DMS153 (cell line): ENCODE measurements at regions not wholly inside any gene's neighbourhood (a gene's known extent, or its start where the extent isn't known, plus 50 kb on each side); places are given as distances from the start of the nearest gene placed in this dataset.

Experiments
- DNase-seq: peaks from one replicate; lab custom pipeline; 2025; lab: John Stamatoyannopoulos, UW

DNA sequence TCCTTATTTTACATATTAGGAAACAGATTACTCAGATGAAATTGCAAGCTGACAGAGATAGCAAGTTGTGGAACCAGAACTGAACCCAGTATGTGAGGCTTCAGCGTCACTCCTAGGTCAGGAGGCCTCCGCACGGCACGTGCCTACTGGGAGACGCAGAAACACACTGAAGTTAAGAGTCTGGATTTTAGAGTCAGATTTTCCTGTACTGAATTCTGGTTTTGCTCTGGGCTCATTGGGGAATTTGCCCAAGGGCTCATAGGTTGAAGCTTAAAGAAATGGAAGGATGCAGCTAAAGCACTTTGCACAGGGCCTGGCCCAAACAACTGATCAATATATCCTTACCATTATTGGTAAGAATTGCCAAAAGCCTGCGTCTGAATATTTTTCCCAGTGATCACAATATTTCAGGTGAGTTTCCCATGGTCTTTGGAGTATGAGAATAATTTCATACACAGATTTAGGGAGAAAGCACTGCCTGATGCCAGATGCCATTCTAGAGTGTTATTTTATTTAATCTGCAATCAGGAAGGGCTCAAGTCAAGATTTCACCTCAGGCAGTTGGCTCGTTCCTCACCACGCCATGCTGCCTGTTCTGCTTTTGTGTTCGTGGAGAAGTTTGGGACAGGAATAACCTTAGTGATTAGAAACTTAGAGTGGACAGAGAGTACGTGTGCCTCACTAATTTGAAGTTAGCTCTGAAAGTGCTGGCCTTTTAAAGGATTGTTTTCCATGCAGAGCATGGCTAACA is 331.9 kb downstream of the MYCN start:
- no peak for DNase-seq

DNA sequence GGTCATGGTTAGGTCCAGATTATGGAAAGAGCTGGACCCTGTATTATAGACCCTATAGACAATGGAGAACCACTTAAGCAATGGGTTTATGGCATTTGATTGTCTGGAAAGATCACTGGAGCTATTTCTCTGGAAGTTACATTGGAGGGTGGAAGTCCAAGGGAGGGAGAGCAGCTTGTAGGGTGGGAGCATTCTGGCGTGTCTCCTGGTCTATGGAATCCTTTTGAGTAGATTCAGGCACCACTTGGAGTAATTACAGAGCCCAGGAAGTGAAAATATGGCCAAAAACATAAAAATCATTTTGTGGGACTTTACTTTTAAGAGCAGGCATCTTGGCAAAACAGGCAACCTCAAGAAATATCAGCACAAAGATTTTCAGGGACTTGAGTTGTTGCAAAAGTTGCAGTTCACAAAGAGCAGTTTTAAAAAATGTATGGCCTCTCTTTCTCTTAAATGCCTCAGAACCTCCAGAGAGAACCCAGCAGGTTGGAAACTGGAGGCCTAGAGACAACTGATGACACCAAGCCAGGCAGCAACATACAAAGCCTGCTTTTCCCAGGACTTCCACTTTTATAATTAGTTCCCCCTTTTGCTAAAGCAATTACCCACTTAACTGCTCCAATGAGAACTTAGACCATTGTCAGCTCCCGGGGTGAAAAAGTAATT is 331.0 kb downstream of the MYCN start:
- no peak for DNase-seq

DNA sequence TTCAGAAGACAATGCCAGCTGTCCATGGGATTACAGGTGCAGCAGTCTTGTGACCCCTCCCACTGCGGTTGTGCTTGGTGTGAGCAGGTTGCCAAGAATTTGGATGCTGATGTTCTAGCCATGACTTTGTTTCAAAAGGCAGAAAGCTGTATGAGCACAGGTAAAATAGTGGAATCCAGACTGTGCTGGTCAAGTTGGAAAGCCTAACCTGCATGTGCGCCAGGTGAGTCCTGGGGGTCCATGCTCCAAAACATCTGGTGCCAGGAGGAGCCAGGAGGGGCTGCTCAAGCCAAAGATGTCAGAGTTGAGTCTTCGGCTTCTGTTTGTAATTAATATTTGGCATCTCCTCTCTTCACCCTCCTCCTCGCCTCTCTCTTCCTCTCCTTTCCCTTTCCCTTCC is 330.1 kb downstream of the MYCN start:
- no peak for DNase-seq

DNA sequence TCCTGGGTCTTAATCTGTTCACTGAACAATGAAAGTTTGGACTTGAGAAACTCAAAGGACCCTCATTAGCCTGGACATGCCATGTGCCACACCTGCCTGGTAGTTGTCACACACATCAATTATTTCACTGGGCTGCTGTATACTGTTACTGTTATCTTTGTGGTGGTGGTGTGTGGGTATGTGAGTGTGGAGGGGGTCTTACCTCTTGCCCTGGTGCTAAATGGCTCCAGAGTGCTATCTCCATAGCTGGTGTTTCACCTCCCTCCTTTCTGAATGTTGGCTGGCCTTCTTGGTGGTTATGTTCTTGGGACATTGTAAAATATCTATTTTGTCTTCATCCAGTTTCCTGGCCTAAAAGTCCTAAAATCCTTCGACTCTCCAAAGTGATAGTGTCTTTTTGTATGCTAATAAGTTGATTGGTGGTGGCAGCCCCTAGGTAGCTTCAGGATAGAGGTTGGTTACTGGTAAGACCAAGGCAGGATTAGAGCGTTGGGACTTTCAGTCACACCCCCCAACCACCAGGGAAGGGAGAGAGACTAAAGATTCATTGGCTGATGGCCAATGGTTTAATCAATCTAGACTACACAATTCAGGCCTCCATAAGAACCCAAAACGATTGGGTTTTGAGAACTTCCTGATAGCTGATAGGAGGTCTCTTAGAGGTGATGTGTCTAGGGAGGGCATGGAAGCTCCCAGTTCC is 328.1 kb downstream of the MYCN start:
- no peak for DNase-seq

DNA sequence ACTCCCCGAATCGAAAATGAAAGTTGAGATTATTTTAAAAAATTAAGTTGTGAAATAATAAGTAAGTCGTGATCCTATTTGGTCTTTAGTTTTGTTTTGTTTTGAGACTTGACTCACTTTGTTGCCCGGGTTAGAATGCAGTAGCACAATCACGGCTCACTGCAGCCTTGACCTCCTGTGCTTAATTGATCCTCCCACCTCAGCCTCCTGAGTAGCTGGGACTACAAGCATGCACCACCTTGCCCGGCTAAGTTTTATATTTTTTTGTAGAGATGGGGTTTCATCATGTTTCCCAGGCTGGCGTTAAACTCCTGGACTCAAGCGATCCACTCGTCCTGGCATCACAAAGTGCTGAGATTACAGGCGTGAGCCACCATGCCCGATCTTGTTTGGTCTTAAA is 326.2 kb downstream of the MYCN start:
- no peak for DNase-seq

DNA sequence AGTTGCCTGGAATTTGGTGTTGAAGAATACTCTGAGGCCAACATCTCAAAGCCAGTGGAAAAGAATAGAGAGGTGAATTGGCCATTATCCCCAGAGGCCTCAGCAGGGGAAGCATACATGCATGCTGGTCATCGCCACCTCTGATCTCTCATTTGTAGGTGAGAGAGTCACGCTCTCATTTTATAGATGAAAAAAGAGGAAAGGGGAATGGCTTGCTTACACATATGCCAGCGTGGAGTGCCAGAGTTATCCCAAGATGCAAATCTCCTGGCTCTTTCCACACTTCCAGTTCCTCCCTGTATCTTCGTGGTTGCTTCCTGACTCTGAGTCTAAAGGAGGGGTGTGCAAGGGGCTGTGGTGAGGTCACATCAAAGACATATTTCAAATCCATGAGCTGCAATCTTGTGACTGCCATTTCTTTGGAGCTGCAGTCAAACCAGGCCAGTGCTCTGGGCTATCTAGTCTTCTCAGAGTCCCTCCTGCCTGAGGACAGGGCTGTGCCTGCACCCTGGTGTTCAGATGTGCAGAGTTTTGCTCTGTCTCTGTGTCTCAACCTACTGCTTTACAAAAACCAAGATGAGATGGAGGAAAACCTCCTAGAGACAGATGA is 324.7 kb downstream of the MYCN start:
- no peak for DNase-seq

DNA sequence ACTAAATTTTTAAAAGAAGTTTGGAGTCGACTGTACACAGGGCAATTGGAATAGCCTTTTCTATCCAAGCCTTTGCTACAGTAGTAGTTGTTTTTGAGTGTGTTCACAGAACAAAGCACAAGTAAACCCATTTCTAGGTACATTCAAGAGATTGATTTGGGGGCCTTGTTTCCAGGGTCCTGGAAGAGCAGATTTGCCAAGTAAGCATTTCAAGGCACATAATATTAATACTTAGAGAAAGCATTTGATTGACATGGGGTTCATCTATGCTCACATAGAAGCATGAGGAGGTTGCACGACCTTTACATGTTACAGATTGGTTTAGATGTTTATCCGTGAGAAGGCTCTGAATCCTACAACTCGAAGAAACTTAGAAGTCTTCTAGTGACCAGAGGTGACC is 324.1 kb downstream of the MYCN start:
- DNase-seq = no peak

DNA sequence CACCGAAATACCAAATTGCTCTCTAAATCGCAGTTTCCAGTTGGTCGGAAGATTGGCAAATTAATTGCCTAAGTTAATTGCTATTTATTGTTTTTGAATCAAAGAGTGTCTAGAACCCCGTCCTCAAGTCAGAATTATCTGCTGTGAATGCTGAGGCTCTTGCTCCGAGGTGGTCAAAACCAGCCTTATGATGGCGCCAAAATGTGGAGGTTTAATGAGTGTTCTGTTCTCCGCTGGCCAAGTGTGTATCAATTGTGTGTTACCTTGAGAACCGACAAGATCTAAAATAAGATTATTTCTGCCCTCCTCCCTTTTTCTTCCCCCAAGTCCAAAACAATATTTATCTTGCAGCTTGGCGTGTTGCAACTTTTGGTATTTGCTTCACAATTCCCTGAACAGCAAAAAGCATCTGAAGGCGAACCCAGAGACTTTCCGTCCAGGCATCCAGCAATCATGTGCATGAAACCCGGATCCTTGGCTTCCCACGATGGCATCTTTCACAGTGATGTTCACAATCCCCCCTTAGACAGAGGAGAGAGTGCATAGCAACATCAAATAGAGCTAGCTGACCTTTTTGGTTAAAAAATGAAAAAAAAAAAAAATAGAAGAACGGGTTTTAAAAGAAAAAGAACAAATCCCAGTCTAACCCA is 323.0 kb downstream of the MYCN start:
- no peak for DNase-seq

DNA sequence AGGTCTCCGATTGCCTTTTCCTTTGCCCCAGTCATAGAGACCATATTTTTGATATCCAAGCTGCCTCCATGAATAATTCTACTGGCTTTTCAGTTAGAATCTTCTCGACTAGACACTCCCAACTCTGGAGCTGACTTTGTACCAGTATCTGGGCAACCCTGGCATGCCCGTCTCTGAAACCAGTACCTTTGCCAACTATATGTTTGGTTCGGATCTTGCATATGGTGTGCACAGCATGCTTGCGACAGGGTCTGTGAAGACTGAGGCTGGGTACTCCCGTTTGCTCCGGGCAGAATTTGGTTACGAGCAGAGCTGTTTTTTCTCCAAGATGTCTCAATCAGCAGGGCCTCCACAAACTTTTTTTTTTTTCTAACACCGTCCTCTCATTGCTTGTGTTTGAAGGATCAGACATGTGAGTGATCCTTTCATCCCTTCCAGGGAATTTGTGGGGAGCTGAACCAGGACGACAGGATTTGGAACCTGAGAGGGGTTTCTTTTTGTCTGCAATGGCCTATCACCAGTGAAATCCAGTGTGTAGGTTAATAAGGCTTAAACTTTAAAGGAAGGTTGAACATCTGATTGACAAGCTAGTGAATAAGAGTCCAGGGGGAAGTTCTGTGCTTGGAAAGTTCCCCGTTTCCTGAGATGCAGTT is 322.3 kb downstream of the MYCN start:
- no peak for DNase-seq

DNA sequence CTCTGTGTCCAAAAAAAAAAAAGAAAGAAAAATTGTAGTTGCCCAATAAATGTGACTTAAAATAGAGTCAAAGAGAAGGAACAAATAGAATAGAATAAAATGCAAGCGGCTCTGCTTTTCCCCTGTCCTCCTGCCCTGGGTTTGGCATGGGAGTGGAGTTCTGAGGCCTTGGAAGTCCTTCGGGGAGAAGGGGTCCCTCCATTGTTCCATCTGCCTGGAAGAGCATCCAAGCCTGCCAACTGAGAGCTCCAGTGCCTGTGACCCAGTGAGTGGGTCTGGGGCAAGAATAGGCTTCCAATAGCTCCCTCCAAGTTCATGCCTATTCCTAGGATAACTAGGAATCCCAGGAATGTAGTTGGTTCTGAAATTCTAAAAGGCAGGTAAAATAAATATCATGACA is 321.4 kb downstream of the MYCN start:
- DNase-seq = no peak

DNA sequence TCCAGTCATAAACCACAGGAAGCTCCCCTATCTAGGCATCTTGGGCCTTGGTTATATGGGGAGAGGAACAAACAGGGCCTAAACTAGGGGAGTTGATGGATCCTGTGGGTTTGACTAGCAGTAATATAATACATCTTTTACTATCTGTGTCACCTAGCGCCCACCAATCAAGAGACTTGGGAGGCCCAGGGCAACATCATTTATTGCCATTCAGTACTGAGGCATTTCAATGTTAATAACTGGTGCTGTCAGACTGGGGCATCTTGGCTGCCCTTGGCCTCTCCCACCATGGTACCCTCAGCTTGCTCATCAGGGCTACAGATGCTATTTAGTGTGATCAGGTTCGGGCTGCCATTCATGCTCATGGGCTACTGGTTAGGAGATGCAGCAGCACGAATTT is 320.7 kb downstream of the MYCN start:
- DNase-seq = no peak

DNA sequence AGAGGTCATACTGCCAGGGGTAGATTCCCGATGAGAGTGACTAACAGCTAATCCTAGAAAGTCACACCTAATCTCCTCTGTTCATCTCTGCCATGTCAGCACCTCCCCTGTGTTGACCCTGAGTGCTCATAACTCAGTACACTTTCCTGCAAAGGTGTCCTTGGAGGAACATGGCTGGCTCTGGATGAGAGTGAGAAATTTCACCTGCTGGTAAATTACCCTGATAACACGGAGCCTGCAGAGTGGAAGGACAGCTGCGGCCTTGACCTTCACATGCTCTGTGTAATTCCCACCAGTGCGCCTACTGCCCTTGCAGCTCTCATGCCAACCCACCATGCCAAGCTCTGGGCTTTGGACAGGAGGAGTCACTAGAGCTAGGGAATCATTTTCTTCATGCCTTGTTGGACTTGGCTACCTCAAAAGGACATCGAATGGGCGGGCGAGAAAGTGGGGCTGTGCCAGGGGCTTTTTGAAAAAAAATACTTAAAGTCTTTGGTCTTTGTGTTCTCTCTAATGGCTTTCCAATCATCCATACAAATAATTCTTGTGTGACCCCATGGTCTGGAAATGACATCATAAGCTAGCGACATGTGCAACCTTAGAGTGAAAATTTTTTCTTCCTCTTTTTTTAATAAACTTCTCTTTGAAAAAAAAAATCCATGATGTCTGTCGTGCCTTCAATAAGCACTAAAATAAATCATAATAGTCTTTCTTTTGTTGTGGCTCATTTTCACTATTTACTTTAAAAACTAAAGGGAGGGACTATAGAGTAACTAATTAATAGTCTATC is 319.9 kb downstream of the MYCN start:
- no peak for DNase-seq

DNA sequence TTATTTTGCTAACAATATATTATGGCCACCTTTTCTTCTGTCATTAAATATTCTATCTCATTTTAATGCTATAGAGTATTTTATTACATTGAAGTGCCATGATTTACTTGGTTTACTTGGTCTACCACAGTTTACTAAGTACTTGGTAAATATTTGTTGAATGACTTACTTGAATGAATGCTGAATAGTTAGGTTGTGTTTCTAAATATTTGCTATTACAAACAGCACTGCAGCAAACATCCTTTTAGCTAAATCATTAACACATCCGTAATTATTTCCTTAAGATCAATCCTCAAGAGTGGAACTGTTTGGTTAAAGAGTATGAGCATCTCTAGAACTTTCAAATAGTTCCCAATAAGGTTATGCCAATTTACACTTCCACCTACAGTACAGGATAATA is 318.7 kb downstream of the MYCN start:
- no peak for DNase-seq

DNA sequence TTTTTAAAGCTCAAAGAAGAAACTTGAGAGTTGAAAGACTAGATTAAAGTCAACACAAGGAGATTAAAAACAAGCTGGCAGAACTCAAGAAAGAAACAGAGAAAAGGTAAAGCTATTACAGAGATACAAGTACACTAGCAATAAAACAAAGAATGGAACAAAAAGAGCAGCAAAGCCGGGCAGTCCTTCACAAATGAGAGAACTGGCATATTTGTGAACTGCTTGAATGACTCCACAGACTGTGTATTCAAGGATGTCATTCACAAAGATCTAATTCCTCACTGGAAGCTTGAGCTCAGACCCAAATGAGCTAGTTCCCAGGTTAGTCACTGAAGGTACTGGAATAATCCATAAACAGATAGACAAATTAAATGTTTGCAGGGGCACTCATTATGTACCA is 318.0 kb downstream of the MYCN start:
- no peak for DNase-seq

DNA sequence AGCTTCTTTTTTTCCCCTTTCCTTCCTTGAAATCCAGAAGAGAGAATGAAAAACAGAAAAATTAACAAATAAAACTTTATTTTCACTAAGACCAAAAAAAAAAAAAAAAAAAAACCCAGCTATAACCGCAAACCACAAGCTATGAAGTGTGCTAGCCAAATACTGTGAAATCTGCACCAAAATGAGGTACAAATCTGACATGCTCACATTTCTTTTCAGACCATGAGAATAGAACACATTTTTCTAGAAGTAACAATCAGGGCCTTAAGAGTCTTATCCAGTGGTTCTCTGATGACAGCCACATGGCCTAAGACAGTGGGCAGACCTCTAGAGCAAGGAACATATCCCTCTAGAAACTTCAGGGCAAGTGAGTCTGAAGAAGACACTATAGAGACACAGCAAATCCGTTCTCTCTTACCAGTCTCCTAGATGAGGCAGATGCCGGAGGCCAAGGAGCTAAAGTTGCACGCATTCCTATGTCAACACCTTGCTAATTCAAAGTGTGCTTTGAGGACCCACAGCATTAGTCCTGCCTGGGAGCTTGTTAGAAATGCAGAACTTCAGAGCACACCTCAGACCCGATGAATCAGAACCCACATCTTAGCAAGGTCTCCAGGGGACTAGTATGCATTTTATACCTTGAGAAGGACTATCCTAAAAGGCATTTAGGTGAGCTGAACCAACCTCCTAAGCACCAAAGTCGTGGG is 317.1 kb downstream of the MYCN start:
- no peak for DNase-seq

DNA sequence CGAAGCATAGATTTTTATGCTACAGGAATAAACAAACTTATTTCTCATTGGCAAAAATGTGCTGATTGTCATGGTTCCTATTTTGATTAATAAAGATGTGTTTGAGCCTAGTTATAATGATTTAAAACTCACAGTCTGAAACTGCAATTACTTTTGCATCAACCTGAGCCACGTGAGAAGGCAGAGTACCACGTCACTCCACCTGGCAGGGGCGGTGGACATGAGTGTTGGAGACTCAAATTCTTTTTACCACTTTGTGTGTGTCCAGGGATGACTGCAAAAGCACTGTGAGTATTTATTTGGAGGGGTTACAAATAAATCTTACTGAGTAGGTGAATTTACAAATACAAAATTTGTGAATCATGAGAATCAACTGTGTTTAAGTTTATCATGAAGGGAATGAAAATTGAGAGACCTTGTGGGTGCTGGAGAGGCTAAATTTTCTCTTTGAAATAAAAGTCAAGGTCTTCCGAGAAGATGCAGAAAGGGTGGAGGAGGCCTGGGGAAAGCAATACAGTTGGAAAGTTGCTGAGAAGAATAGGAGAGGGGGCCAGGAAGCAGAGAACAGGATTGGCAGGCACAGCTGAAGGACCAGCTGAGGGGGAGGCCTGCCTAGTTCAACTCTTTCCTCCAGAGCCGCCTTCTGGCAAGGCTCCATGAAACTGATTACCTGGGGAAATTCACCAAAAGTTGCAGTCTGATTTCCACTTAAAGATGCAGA is 316.4 kb downstream of the MYCN start:
- no peak for DNase-seq

DNA sequence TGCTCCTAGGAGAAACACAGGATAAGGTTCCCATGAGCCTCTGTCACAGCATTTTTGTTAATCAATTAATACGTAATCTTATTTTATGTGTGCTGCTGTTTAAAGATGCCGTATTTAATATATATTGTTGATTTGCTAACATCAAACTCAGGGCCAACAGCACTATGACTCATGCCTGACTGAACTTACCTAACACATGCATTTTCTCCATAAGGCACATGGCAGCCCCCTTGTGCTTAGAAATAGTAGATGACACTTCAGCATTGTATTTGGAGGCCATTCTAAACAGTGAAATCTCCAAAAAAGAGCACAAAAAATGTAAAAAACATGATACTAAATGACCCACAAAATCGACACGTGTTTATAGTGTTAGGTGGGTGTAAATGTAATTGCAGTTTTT is 314.8 kb downstream of the MYCN start:
- no peak for DNase-seq

DNA sequence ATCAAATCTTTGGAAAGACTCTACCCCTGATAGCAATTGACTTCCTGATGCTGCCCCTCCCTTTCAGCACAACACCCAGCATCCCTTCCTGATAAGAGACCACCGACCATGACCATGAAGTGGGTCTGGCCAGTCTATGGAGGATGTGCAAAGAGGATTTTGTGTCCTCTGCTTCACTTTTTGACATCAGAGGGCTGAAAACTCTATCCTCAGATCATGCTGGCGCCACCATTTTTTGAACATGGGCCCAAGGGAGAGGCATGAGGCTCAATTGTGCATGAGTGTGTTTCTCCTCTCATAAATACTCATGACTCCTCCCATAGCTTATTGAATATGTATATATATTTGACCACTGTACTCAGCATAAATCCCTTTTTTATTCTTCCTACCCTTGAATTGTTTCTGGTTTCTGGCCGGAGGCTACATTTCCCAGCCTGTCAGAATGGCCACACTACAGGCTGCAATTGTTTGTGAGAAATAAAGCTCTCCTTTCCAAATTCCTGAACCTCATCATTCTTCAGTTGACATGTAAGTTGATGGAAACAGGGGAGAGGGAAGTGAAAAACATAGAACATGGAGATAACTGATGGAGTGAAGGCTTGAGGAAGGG is 314.1 kb downstream of the MYCN start:
- DNase-seq = no peak

DNA sequence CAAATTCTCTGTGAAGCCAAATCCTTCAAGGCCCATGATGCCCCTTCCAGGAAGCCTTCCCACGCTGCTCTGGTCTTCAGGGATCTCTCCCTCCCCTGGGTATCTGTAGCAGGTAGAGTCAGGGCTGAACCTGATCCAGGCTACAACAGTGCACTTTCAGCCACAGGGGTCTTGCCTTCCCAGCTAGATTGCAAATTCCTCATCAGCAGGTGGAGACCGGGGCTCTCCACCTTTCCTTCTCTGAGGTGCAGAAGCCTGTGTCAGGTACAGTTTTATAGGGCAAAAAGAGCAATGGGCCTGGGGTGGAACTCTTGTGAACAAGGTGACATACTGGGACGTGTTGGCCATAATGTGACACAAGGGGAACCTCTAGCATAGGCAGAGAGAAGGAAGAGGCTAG is 312.9 kb downstream of the MYCN start:
- DNase-seq = no peak
